ENCODE measurements at regions not wholly inside any gene's neighbourhood (a gene's known extent, or its start where the extent isn't known, plus 50 kb on each side); places are given as distances from the start of the nearest gene placed in this dataset.

- no peak for TF ChIP-seq HDGF (IDR thresholded peaks at IDR 0.05; ENCODE audit: borderline replicate concordance)
- no peak for TF ChIP-seq NFRKB (IDR thresholded peaks at IDR 0.05)
- no peak for TF ChIP-seq ELF4 (IDR thresholded peaks at IDR 0.05)
- TF ChIP-seq BHLHE40 (IDR thresholded peaks at IDR 0.05; ENCODE audit: borderline replicate concordance) = no peak
- no peak for TF ChIP-seq FOXM1 (IDR thresholded peaks at IDR 0.05; ENCODE audit: borderline replicate concordance)
- TF ChIP-seq SUZ12 (IDR thresholded peaks at IDR 0.05) = no peak
- no peak for TF ChIP-seq TARDBP (IDR thresholded peaks at IDR 0.05)
- no peak for TF ChIP-seq FOXA1 (IDR thresholded peaks at IDR 0.05)
- TF ChIP-seq FOXK2 (IDR thresholded peaks at IDR 0.05) = no peak
- TF ChIP-seq, protein P1, sequence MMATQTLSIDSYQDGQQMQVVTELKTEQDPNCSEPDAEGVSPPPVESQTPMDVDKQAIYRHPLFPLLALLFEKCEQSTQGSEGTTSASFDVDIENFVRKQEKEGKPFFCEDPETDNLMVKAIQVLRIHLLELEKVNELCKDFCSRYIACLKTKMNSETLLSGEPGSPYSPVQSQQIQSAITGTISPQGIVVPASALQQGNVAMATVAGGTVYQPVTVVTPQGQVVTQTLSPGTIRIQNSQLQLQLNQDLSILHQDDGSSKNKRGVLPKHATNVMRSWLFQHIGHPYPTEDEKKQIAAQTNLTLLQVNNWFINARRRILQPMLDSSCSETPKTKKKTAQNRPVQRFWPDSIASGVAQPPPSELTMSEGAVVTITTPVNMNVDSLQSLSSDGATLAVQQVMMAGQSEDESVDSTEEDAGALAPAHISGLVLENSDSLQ (IDR thresholded peaks at IDR 0.05) = no peak
- TF ChIP-seq SP1 (IDR thresholded peaks at IDR 0.05) = no peak
- TF ChIP-seq ZNF384 (IDR thresholded peaks at IDR 0.05) = no peak
- no peak for TF ChIP-seq CTBP1 (IDR thresholded peaks at IDR 0.05; ENCODE audit: borderline replicate concordance)
Observed at GRCh38 chr3:145387211-145387610, 773.8 kb downstream of the PLOD2 start.
